ENCODE measurements at regions not wholly inside any gene's neighbourhood (a gene's known extent, or its start where the extent isn't known, plus 50 kb on each side); places are given as distances from the start of the nearest gene placed in this dataset.

DNA sequence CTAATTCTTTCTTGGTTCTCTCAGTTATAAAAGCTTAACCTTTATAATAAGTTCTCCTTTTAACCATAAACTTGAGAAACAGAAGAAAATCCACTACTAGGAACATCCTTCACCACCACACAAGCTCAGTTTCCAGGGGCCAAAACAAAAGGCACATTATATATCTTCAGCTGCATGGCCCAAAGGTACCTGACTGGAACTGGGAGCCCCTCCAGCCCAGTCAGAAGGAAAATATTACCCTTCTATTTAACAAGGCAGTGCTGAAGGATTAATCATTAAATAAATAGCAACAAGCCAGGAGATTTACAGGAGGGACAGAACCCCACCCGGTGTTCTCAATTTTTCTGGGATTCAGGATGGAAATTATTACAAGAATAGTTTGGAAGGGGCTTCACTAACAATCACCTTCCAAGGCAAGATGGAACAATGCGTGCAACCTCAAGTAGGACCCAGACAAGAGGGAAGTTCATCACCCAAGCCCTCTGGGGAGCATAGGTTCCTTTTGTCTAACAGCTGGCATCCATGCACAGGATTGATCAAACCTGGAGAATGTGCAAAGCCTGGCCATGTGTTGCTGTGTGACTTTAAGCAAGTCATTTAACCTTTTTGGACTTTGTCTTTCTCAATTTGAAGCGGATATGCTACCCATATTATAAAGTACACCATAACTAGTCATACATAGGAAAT lies 159.6 kb upstream of the SETBP1 start:
- DNase-seq = no peak

DNA sequence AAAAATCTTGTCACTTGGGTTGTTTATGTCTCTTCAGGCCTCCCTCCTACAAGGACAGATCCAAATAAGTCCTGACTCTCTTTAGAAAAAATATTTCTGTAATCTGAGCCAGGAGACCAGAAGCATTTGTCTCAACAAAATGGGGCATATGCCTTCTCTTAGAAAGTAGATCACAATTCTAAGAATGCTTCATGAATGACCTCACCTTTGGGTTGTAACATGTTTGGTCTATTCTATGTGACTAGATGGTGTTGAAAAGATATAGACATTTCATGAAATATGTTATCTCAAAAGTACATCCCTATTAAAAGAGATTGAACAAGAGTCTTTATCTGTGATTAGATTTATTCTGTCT lies 159.0 kb upstream of the SETBP1 start:
- no peak for DNase-seq

DNA sequence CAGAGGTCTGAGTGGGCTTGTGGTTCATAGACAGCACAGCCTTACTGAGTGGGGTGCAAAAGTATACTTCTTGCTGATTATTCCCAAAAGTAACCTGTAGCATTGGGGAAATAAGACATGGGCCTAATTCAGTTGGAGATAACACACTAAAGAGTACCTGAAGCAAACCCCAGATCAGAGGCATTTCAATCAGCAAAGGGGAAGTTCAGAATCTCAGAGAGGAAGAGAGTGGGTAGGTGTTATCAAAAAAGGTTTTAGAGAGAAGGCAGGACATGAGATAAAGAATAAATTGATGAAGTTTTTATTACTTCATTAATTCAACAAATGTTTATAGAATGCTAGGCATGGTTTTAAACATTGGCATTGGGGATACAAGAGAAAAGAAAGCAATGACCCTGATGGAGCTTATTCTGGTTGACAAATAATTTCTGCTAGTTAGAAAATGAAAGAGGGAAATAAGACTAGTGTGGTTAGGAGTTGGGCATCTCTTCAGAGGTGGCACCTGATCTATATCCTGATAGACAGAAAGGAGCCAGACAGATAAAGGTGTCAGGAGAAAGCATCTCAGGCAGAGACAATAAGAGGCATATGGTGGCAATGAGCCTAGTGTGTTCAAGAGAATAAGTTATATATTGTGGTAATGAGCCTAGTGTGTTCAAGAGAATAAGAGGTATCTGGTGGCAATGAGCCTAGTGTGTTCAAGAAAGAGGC lies 153.8 kb upstream of the SETBP1 start:
- DNase-seq = no peak

DNA sequence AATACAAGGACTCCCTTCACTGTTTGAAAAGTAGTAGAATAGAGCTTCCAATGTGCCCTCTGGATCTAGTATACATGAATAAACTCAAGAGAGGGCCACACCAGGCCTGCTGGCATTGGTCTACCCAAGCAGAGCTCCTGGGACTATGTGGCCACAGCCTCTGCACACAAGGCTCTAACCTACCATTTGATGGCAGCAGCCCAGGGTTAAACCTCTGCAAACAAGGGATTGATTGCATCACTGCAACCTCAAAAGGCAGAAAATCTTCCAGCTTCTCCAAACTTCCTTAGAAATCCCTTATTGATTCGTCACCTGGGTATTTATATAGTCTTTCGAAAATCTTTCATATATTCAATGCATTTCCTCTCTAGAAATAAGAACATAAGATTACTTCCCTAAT lies 147.6 kb upstream of the SETBP1 start:
- DNase-seq = no peak

DNA sequence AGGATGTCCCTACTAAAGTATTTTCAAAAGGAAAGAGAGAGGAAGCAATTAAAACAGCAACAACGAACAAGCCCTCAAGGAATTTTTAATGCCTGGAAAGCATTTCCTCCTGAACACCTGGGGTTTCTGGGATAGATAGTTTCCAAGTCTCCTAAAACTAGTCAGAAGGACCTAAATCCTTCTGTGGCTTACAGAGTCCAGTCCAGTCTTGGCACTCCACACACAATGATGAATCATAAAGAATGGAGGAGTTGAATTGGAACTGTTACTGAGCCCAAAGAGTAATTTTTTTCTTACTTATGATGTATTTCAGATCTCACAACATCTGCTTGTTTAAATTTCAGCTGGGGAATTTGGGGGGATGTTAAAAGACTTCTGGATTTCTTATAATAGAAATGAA lies 144.6 kb upstream of the SETBP1 start:
- DNase-seq = no peak

DNA sequence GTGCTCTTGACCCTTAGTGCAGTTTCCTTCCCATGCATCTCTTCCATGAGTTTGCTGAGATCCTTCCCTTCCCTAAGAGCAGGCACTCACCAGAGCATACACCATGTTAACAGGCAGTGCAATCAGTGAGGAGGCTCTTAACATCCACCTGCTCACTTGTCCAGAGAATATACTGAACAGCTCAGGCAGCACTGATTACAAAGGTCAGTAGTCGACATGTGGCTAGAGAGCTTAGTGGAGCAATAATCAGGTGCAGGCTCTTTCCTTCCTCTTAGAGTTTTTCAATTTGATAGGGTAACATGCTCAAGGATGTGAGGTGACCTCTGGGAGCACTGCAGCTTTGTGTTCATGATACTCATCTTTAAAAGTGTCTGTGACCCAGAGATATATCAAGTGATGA lies 144.1 kb upstream of the SETBP1 start:
- DNase-seq = no peak

DNA sequence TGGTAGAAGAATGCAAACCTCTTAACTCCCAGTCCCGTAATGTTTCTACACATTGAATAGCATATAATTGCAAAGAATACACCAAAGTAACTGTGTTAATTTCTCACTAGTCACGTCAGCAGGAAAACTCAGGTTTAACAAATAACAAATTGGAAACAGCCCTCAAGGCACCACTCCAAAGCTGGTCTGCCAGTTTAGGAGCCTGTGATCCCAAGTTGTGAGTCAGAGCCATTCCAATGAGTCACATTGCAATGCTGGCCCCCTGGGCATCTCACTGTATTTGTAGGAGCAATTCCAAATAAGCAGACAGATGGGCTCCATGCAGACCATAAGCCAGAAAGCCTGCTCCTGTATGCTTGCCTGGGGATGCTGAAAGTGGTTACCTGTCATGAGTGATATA lies 143.2 kb upstream of the SETBP1 start:
- DNase-seq = no peak

DNA sequence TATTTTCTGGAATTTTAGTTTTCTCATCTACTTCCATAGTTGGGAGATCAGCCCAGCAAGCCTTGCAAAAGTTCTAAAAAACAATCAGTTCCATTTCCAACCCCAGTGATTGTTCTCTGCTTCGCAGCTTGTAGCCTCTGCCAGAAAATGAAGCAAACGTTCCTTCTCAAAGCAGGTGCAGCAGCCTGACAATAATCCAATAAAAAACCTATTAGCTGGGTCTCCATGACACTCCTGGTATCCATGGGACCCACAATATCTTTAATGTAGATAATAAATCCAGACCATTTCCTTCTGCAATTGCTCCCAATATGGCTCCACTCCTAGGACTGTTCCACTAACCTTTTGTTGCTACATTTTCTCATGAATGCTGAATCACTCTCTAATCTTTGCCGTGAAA lies 140.8 kb upstream of the SETBP1 start:
- DNase-seq = no peak

DNA sequence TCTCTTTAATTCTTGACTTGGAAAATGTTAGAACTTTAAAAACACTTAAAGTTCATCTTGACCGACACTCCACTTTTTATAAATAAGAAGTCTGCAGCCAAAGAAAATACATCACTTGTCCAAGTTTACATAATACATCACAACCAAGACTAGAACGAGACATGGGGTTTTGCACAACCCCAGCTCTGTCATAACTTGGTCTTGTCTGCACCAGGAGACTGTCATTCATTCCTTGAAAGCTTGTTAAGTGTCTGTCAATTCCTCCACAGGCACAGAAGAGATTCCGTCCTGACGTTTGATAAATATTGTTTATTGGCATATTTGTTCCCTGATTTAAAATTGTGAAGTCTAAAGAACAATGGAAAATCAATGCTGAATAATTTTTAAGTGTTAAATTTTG lies 139.5 kb upstream of the SETBP1 start:
- DNase-seq = no peak

DNA sequence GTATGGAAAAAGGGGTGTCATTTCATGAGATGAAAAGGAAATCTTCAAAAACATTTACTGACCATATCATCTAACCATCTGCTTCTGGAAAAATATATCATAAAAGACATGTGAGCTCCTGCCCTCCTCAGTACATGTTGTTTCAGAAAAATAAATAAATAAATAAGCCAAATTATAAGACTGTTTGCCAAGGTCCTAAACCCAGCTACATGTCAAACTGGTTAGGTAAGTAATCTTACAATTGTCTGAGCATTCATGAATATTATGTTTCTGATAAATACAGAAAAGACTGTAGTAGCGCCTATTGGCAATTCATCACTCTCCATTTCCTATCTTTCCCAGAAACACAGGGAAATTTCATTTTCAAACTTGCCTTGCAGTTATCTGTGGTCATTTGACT lies 138.9 kb upstream of the SETBP1 start:
- no peak for DNase-seq

DNA sequence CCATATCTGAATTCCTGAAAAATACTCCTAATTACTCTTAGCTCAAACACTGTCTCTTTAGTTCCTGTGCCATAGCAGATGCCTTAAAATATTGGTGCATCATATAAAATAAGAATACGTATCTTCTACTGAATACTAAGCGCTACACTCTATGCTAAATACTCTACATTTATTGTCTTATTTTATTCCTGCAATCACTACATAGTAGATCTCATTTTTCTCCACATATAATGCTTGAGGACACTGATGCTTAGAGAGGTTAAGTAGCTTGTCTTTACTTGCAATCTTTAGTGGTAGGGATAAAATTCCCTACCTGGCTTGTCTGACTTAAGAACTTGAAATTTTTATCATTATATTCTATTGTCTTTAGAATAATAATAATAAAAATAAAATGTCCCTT lies 137.3 kb upstream of the SETBP1 start:
- DNase-seq = no peak

DNA sequence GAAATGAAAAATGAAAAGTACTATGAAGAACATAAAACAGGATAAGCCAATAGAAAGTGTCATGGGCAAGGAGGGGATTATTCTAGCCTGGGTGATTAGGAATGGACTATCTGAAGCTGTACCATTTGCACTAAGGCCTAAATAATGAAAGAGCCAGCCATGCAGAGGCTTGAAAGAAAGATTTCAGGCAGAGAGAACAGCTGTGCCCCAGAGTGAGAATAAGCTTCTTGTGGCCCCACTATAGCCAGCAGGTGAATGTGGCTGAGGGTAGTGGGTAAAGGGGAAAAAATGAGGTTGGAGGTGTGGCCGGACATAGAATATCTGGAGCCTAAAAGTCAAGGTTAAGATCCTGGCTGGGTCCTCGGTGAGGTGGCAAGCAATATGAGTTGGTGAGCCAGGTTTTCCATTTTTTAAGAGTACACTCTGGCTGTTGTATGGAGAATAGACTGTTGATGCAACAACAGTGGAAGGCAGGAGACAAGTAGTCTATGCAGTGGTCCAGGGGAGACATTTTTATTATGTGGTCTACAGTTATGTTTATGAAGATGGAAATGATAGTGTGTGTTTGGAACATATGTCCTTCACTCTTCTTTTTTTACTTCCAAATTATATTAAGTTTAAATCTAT lies 135.2 kb upstream of the SETBP1 start:
- DNase-seq = no peak

DNA sequence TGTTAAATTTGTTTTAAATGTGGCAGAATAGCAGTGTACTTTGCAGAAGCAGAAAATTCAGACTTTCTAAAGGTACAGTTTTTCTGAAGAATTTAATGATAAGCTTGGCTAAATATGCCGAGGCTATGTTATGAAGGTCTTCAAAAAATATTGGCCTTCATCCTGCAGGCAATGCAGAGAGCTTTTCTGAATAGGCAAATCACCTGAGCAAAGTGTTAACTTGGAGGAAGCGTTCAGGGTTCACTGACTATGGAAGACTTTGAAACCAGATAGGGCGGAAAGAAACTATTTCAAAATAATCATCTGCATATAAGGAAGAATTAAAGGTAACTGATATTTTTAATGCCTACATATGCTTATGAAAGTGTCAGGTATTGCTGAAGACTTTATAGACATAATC lies 133.7 kb upstream of the SETBP1 start:
- DNase-seq = no peak

DNA sequence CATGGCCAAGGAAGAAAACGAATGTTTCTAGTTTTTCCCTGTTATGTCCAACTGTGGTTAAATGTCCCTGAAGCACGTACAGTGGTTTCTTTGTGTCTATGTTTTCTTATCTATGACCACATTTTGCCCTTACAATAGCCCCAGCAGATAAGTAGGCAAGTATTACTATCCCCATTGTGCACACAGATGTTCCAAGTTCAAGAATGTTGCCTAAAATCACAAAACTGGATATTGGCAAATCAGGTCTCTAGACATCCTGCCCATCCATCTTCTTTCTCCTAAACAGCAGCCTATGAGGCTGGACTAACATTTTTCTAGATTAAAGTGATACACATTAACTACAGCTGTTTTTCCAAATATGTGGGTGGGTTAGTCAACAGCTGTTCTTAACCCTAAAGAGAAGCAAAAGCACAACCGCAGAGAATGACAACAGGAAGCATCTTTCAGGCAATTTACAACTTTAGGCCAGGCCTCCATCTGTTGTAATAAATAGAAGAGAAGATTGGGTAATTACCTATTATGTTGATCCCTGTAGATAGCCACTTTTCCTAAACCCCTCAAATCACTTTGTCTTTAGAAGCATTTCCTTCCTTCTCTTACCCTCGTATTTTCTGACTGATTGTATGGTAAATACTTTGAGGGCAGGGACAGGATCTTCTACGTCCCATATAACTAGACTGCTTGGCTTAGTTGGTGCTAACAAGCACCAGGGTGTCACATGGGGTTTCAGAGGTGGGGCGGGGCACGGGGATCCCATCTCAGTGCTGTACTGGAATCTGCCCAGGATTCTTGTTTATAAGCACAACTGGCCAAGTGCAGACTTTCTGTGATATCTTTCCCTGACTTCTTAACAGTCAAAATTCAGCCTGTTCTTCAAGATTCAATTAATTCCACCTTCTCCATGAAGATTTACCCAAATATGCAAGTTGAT lies 132.1 kb upstream of the SETBP1 start:
- no peak for DNase-seq

DNA sequence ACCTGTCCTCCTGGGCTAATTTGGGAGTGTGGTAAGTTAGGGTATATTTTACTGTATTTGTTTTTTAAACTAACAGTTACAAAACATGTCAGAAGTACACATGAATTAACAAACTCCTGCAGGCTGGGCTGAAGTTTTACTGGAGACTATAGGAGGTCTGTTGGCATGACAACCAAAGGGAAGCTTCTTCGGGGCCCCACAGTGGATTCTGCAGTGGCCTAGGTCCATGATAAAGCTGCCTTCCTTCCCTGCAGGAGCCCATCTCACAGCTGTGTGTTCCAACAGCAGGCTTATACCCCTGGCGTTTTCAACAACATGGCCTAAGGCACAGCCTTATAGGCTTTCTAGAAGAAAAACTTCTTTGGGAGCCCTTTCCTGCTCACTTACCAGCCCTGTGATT lies 128.0 kb upstream of the SETBP1 start:
- DNase-seq = no peak

DNA sequence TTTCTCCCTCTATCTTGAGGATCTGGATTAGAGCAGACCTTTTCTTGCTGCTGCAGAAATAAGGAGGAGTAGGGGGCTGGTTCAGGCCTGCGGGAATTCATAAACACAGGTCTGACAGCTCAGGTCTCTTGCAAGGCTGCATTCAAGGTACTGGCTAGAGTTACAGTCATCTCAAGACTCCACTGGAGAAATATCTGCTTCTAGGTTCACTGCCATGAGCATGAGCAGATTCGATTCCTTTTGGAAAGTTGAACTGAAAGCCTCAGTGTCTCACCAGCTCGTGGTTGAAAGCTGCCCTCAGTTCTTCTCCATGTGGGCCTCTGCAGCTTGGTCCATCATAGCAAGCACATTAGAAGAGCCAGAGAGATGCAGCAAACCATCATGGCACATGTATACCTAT lies 124.4 kb upstream of the SETBP1 start:
- no peak for DNase-seq

DNA sequence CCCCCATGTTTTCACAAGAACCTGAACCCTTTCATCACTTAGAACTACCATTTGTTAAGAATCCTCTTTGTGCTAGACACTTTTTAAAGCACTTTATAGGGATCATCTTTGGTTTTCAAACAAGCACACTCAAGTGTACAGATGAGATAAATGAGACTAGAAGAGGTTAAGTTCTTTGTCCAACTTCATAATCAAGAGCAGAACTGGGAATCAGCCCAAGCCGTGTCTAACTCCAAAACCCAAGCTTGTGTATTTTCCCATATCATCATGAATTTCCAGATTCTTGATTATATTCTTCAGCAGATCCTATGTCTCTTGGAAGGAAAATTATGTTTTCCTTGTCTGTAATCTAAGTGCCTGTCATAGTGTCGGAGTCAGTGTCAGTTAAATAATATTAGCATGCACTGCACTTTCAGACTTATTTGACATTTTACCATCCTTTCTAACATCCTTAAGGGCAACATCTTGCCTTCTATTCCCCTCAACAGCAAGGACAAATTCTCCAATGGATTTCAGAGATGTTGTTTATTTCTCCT lies 123.0 kb upstream of the SETBP1 start:
- DNase-seq = no peak

DNA sequence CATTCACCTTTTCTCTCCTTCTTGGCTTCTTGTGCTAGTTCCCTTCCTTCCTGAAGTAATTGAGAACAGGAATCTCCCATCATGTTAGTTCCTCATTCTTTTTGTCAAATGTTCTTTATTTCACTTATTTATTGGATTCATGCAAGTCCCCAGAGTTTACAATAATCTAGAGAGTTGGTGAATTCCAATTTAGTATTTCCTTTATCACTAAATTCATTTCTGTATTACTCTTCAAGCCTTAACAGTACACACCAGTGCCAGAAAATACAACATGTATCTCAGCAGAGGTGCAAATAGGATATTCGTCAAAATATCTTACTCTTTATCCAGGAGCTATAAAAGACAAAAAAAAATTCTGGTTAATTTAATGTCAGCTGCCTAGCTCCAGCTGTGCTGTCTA lies 121.9 kb upstream of the SETBP1 start:
- DNase-seq = no peak

DNA sequence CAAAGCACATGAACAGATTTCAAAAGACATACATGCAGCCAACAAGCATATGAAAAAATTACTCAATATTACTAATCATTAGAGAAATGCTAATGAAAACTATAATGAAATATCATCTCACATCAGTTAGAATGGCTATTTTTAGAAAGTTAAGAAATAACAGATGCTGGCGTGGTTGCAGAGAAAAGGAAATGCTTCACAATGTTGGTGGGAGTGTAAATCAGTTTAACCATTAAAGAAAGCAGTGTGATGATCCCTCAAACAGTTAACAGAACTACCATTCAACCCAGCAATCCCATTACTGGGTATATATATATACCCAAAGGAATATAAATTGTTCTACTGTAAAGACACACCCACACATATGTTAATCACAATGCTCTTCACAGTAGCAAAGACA lies 117.7 kb upstream of the SETBP1 start:
- DNase-seq = no peak

DNA sequence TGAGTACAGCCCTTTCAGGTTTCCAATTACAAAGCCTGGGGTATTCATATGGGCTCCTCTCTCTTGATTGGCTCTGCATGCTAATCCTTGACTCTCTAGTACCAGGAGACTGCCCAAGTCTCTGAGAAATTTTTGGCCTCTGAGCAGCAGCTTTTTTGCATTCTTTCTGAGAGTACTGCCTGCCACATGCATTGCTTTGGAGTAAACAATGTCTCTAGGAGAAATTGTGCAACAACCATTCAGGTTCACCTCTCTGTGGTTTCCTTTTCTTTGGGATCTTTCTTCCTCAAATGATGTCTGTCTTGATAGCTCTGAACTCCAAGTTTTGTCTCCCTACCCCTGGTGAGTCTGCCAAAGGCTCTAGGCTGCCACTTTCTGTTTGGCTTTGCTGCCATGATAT lies 115.8 kb upstream of the SETBP1 start:
- no peak for DNase-seq

DNA sequence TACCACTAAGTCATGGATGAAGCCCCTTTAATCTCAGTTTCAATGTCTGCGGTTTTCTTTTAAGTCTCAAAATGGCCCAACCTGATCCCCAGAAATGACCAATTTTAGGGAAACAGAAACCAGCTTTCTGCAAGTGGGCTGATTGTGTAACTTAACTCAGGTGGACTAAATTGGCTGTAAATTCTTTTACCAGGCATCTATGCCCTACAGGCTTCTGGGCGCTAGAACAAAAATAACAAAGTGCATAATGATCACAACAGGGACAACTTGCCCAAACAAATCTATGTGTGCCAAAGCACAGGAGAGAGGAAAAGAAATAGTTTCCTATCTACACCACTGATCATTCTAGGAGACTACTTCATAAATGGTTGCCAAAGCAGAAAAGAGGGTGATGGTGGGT lies 112.3 kb upstream of the SETBP1 start:
- DNase-seq = no peak

DNA sequence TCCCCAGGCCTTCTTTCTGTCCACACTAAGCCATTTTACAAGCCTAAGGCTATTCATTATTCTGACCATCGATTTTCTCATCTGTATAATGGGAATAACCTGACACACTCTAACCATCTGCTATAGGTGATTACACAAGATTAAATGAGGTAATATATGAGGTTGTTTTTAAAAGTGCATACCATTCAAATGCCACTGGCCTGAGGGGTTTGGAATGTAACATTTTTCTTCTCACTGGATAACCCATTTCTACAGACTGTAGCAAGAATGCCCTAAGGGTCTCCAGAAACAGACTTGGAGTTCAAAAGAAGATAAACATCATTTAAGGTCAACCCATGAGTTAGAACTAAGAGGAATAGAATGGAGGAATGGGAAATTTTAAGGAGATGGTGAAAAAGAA lies 111.7 kb upstream of the SETBP1 start:
- DNase-seq = no peak

DNA sequence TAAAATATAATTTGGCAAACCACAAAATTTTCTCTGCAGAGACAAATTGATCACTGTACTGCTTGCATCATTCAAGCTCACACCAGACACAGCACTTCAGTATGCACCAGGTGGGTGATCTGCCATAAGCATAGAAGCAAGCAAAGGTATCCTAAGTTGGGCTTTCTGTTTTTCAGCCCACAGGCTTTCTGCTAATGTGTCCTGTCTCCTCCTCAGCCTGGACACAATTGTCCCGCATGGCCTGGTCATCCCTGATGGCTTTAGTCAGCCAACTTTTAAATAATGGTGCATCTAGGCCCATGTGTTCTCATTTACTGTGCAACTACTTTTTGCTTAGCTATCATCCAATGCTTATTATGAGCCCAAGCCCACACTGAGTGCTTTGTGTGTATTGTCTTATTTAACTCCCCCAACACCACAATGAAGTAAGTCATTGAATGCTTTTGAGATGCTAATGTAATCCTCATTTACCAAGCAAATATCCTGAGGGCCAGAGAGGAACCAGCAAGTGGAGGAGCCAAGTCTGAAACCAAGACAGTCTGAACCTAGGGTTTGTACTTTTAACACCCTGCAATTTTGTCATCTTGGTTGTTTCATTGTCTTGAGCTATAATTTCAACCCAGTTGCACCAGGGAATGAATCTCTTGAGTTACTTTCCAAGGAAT lies 111.2 kb upstream of the SETBP1 start:
- no peak for DNase-seq
